ENCODE measurements at regions not wholly inside any gene's neighbourhood (a gene's known extent, or its start where the extent isn't known, plus 50 kb on each side); places are given as distances from the start of the nearest gene placed in this dataset.

DNA sequence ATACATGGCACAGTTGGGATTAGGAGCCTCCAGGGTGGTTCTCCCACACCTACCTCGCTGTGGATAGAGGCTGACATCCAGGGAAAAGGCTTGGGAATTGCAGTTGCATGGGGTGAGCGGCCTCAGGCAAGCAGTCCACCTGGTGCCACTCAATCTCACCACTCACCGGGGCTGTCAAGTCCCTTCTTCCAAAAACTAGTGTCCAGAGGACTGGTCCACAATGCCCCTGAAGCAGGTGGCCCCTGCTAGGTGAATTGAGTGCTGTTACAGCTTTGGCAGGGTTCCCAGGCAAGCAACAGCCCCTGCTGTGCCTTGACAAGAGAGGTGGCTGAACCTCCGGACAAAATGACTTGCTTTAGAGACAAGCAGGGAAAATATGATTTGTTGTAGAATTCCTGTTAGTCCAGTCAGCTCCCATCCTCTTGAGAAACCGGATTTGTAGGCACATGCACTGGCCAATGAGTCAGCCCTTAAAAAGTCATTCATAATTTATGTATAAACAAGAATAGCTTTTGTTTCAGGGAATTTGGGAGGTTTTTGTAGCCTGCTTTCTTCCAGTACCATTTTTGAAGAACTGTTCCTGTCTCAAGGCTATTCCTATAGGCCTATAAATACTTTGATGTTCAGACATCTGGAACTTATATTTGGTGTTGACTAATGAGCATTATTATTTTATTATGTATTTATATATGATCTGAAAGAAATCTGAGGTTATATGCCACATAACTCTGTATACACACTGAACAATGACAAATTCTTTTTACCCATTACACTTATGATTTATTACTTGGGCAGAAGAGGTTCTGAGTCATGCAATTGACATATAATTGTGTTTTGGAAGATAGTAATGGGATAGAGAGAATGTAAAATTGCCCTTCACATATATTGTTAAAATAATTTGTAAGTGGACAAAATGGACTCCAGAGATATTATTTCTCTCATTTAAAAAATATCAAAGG, 411.1 kb downstream of the ACTL7B start:
- TF ChIP-seq YY1 (IDR thresholded peaks at IDR 0.05; ENCODE audit: insufficient read depth, insufficient read length) (no peak), SUZ12 (IDR thresholded peaks at IDR 0.05; ENCODE audit: extremely low read depth, insufficient read depth, insufficient read length) (no peak), ZNF274 (IDR thresholded peaks at IDR 0.05; ENCODE audit: low read depth, low read length) (no peak)

Data from NT2/D1 (cell line).